GM23248 (cell line): ENCODE measurements at regions not wholly inside any gene's neighbourhood (a gene's known extent, or its start where the extent isn't known, plus 50 kb on each side); places are given as distances from the start of the nearest gene placed in this dataset.

Source experiments
- DNase-seq: peaks from one replicate; pipeline ENCODE4 v3.0.0-alpha.2; 2015
- H2AFZ ChIP-seq: fragments of 200-600 bp; sonication (generic); 2 replicates; pipeline ENCODE4 v1.6.1; 2016; ENCODE audit warnings: antibody characterized with exemption
- H3F3A ChIP-seq: fragments of 200-600 bp; sonication (generic); 2 replicates; pipeline ENCODE4 v1.6.1; 2016; ENCODE audit warnings: mild to moderate bottlenecking, antibody characterized with exemption, mixed run types; ENCODE audit not compliant: insufficient read depth
- H3K27ac ChIP-seq: fragments of 200-600 bp; sonication (generic); 2 replicates; pipeline ENCODE4 v1.5.1; 2016; ENCODE audit warnings: mild to moderate bottlenecking
- H3K27me3 ChIP-seq: fragments of 200-600 bp; sonication (generic); replicated peaks from 2 replicates; pipeline ENCODE4 v1.6.1; 2016; ENCODE audit warnings: mild to moderate bottlenecking; ENCODE audit not compliant: insufficient read depth
- H3K36me3 ChIP-seq: fragments of 200-600 bp; sonication (generic); 2 replicates; pipeline ENCODE4 v1.6.1; 2016; ENCODE audit warnings: low read depth, mild to moderate bottlenecking
- H3K4me1 ChIP-seq: fragments of 200-600 bp; sonication (generic); 2 replicates; pipeline ENCODE4 v1.6.1; 2016; ENCODE audit warnings: mild to moderate bottlenecking; ENCODE audit not compliant: insufficient read depth
- H3K4me2 ChIP-seq: fragments of 200-600 bp; sonication (generic); one replicate; pipeline ENCODE4 v1.6.1; 2016; ENCODE audit warnings: mild to moderate bottlenecking; ENCODE audit not compliant: unreplicated experiment
- H3K4me3 ChIP-seq: fragments of 200-600 bp; sonication (generic); 2 replicates; pipeline ENCODE4 v1.5.1; 2016; ENCODE audit warnings: mild to moderate bottlenecking
- H3K79me2 ChIP-seq: fragments of 200-600 bp; sonication (generic); 2 replicates; pipeline ENCODE4 v1.6.1; 2016; ENCODE audit warnings: mild to moderate bottlenecking; ENCODE audit not compliant: insufficient read depth
- H3K9ac ChIP-seq: fragments of 200-600 bp; sonication (generic); 2 replicates; pipeline ENCODE4 v1.6.1; 2016; ENCODE audit warnings: mild to moderate bottlenecking
- H3K9me2 ChIP-seq: fragments of 200-600 bp; sonication (generic); 2 replicates; pipeline ENCODE4 v1.6.1; 2016; ENCODE audit warnings: mixed run types, mild to moderate bottlenecking, moderate library complexity; ENCODE audit not compliant: insufficient read depth
- H3K9me3 ChIP-seq: fragments of 200-600 bp; sonication (generic); one replicate; pipeline ENCODE4 v1.6.1; 2017; ENCODE audit warnings: low read depth
- H4K20me1 ChIP-seq: fragments of 200-600 bp; sonication (generic); 2 replicates; pipeline ENCODE4 v1.6.0; 2016; ENCODE audit not compliant: insufficient read depth
- EZH2 ChIP-seq: fragments of 200-600 bp; sonication (generic); IDR thresholded peaks from 2 replicates; pipeline ENCODE4 v1.6.1; 2018; ENCODE audit warnings: antibody characterized with exemption, mild to moderate bottlenecking; ENCODE audit not compliant: insufficient read depth, poor library complexity, severe bottlenecking
- EZH2phosphoT487 ChIP-seq: fragments of 200-600 bp; sonication (generic); IDR thresholded peaks from 2 replicates; pipeline ENCODE4 v1.6.1; 2018; ENCODE audit warnings: antibody characterized with exemption, moderate library complexity, mild to moderate bottlenecking, low read depth; ENCODE audit not compliant: insufficient read depth
- WGBS, 2 experiments: methylation state at CpG; one replicate each; pipeline ENCODE4 v1.1.6; 2015 to 2017; ENCODE audit warnings: low lambda C conversion rate in 2 of 2, low coverage in 1 of 2; ENCODE audit errors: missing lambda C conversion rate in 2 of 2; 5-methylcytosine and 5-hydroxymethylcytosine counted together
- in situ Hi-C: fragments of 300-500 bp; cut with MboI; formaldehyde crosslinking; loops from 2 replicates; pipeline ENCODE4 v1.15.0; 2020

DNA sequence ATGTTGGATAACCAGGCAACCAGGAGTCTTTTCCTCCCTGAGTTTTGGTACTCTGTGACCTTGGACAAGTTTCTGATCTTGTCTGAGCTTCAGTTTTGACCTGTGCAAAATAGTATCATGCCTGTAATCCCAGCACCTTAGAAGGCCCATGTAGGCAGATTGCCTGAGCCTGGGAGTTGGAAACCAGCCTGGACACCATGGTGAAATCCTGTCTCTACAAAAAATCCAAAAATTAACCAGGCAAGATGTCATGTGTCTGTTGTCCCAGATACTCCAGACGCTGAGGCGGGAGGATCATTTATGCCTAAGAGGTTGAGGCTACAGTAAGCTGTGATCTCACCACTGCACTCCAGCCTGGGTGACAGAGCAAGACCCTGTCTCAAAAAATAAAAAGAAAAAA lies 114.8 kb downstream of the IL12A start:
- in situ Hi-C loops = no loop called here
- H3K79me2 ChIP-seq = no peaks in the 10 kb centered on the region
- no peaks in the 10 kb centered on the region for H3K4me1 ChIP-seq
- TF ChIP-seq EZH2 = no peak
- TF ChIP-seq EZH2phosphoT487 = no peak
- H3K9ac ChIP-seq = no peak overlapping the region
- H4K20me1 ChIP-seq = no peaks in the 10 kb centered on the region
- H2AFZ ChIP-seq = no peak overlapping the region
- H3K9me2 ChIP-seq = no peaks in the 10 kb centered on the region
- no peaks in the 10 kb centered on the region for H3K9me3 ChIP-seq
- H3F3A ChIP-seq = no peaks in the 10 kb centered on the region
- WGBS, 2 experiments = 90 to 100% methylated on average over 2 of the region's 2 CpGs
- H3K27ac ChIP-seq = no peak overlapping the region
- no peaks in the 10 kb centered on the region for H3K36me3 ChIP-seq
- no peaks in the 10 kb centered on the region; the same call in 1 of the 2 replicates for H3K27me3 ChIP-seq
- no peak for DNase-seq
- H3K4me2 ChIP-seq = no peak overlapping the region
- H3K4me3 ChIP-seq = no peak overlapping the region

DNA sequence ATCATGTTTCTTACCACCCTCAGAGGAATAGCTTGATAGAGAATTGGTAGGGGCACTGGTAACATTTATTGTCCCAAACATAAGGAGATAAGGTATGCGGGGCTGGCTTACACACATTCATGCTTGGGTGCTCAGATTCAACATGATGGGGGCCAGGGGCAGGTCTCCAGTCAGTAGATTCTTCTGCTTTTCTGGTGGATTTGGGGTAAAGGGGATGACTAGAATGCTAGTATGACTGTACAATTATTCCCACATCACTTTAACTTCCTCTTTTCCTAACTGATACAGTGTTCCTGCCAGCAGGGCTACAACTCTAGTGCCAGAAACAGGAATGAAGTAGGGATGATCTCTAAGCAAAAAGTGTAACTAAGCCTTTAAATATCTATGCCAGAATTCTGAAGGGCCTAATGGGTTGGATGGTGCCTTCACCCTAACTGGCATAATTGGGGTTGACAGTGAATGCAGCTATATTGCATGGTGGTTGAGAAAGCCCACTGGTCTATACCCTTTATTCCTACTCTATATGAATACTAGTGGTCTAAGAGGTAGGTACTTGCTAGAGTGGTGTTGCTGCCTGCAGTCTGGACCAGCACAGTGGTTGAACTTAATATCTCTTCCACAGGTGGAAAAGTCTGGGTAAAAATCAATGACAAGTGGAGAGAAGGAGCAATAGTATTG lies 117.4 kb downstream of the IL12A start:
- Histone ChIP-seq H3K27ac (no peak overlapping the region), H3K4me2 (no peak overlapping the region), H4K20me1 (no peaks in the 10 kb centered on the region), H3K27me3 (no peaks in the 10 kb centered on the region), H3K9me3 (no peaks in the 10 kb centered on the region), H3K4me3 (no peak overlapping the region), H2AFZ (no peak overlapping the region), H3K9me2 (no peaks in the 10 kb centered on the region), H3F3A (no peaks in the 10 kb centered on the region), H3K36me3 (no peaks in the 10 kb centered on the region), H3K4me1 (no peaks in the 10 kb centered on the region), H3K9ac (no peak overlapping the region), H3K79me2 (no peaks in the 10 kb centered on the region)
- WGBS, 2 experiments = 58 to 84% methylated on average over 1 of the region's 1 CpG
- DNase-seq = no peak
- in situ Hi-C loops = no loop called here
- TF ChIP-seq EZH2 = no peak
- TF ChIP-seq EZH2phosphoT487 = no peak

DNA sequence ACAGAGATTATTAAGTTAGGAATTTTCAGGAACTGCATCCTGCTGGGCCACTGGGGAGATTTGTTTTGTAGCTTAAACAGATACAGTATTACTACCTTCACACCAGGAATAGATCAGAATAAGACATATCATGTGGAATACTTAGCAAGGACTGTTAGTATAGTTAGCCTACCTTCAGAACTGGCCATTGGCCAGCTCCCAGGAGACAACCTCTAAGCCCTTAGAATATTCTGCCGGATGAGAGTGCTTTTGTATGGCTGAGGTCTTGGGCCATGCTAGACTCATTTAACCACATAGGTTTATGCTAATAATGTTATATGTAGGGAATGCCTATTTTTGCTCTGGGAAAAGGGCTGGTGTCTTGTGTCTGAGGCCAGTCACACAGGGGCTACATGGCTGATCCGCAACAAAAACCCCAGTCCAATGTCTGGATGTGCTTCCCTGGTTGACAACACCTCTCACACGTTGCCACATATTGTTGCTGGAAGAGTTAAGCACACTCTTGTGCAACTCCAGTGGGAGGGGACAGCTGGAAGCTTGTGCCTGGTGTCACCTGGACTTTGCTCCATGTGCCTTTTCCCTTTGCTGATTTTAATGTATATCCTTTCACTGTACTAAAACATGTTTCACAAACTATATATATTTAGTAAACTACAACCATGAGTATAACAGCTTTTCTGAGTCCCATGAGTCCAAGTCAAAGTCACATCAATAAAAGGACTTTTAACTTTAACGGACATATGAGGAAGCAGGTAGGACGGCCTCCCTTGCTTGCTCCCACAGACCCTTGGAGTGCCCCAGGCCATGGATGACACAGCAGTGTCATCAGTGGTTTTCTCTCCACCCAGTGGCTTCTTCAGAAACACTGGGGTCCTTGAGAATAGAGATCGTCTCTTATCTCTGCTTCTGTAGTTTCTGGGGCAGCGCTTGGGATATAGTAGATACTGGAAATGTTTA lies 118.0 kb upstream of the C3orf80 start:
- no peak overlapping the region for H2AFZ ChIP-seq
- TF ChIP-seq EZH2phosphoT487 (no peak), EZH2 (no peak)
- H3K4me3 ChIP-seq = no peak overlapping the region
- no peaks in the 10 kb centered on the region for H3K27me3 ChIP-seq
- no peaks in the 10 kb centered on the region for H3K36me3 ChIP-seq
- H3F3A ChIP-seq = no peaks in the 10 kb centered on the region
- in situ Hi-C loops = no loop called here
- H3K9me2 ChIP-seq = no peaks in the 10 kb centered on the region
- DNase-seq = no peak
- no peaks in the 10 kb centered on the region for H3K79me2 ChIP-seq
- 77 to 80% methylated on average over 7 of the region's 7 CpGs for WGBS, 2 experiments
- H3K4me2 ChIP-seq = no peak overlapping the region
- no peak overlapping the region for H3K27ac ChIP-seq
- H3K4me1 ChIP-seq = no peaks in the 10 kb centered on the region
- H3K9me3 ChIP-seq = no peaks in the 10 kb centered on the region
- no peak overlapping the region for H3K9ac ChIP-seq
- no peaks in the 10 kb centered on the region for H4K20me1 ChIP-seq

DNA sequence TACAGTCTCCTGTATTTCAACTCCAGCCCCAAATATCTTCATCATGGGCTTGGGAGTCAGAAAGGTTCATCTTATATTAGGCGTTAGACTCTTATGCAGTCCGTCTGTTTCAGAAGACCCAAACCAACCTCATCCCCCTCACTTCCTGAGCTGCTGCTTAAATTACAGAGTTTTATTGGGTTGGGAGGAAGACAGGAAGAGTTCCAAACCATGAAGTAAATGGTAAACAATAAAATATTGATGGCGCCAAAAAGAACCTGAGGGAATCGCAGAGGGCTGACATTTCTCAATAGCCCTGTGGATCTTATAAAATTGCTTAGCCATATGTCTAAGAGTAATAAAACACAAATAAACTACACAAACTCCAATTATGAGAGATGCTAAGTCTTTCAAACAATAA lies 116.9 kb upstream of the C3orf80 start:
- in situ Hi-C loops = no loop called here
- Histone ChIP-seq H3K27me3 (peaks cover 4% of the 10 kb centered on the region; the same call in 1 of the 2 replicates), H3K36me3 (no peaks in the 10 kb centered on the region), H3K9me2 (no peaks in the 10 kb centered on the region), H3K4me3 (no peak overlapping the region), H3K4me1 (no peaks in the 10 kb centered on the region), H3K4me2 (no peak overlapping the region), H3K79me2 (no peaks in the 10 kb centered on the region), H2AFZ (no peak overlapping the region), H3F3A (no peaks in the 10 kb centered on the region), H3K27ac (no peak overlapping the region), H3K9ac (no peak overlapping the region), H3K9me3 (no peaks in the 10 kb centered on the region), H4K20me1 (no peaks in the 10 kb centered on the region)
- no peak for DNase-seq
- no peak for TF ChIP-seq EZH2phosphoT487
- TF ChIP-seq EZH2 = no peak
- WGBS, 2 experiments = 49 to 52% methylated on average over 4 of the region's 4 CpGs
